ENCODE measurements at regions not wholly inside any gene's neighbourhood (a gene's known extent, or its start where the extent isn't known, plus 50 kb on each side); places are given as distances from the start of the nearest gene placed in this dataset.

DNA sequence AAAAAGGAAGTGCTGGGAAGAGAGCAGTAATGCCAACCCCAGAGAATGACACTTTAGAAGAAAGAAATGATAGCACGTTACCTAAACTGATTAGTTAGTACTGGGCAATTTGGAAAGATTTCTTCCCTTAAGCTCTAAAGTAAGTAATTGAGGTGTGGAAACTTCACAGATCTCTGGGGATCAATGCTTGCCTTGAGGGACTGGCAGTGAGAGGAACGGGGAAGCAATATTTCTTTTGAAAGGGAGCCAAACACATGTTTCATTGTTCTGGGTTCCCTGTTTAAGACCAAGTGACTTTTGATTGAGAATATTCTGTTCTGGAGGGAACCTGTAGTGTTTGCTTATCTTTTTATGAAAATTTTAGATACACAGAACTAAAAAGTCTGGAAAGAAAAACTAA is 190.5 kb downstream of the NDFIP2 start:
- TF ChIP-seq POLR2A (IDR thresholded peaks at IDR 0.05): no peak
- TF ChIP-seq, protein P1, sequence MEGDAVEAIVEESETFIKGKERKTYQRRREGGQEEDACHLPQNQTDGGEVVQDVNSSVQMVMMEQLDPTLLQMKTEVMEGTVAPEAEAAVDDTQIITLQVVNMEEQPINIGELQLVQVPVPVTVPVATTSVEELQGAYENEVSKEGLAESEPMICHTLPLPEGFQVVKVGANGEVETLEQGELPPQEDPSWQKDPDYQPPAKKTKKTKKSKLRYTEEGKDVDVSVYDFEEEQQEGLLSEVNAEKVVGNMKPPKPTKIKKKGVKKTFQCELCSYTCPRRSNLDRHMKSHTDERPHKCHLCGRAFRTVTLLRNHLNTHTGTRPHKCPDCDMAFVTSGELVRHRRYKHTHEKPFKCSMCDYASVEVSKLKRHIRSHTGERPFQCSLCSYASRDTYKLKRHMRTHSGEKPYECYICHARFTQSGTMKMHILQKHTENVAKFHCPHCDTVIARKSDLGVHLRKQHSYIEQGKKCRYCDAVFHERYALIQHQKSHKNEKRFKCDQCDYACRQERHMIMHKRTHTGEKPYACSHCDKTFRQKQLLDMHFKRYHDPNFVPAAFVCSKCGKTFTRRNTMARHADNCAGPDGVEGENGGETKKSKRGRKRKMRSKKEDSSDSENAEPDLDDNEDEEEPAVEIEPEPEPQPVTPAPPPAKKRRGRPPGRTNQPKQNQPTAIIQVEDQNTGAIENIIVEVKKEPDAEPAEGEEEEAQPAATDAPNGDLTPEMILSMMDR (IDR thresholded peaks at IDR 0.05): no peak
